HCT116 (cell line): ENCODE measurements at regions not wholly inside any gene's neighbourhood (a gene's known extent, or its start where the extent isn't known, plus 50 kb on each side); places are given as distances from the start of the nearest gene placed in this dataset.

ENCODE experiments used
- ATAC-seq: fragments of 200-7000 bp; cut with Tn5 transposase; 2 replicates; pipeline ENCODE4 v1.9.1; 2020; ENCODE audit warnings: mild to moderate bottlenecking, moderate library complexity
- BruUV-seq: library from RNA; stranded (reverse); fragments of 400-500 nt; replicated peaks from 2 replicates; lab custom pipeline; 2021; lab: Mats Ljungman, UMichigan
- CTCF ChIA-PET: fragments of 300-600 bp; sonication (Branson Sonifier 250); formaldehyde crosslinking; loops from one replicate; lab custom pipeline; 2021; ENCODE audit warnings: antibody characterized with exemption; lab: Charles Lee
- POLR2A ChIA-PET: fragments of 300-600, 350-600 bp; sonication (Branson Sonifier 250); formaldehyde crosslinking; loops from one replicate; lab custom pipeline; 2021; ENCODE audit warnings: antibody characterized with exemption; lab: Charles Lee
- RAD21 ChIA-PET, 2 experiments: fragments of 300-600 bp; sonication (Branson Sonifier 250); formaldehyde crosslinking; loops; one replicate each; lab custom pipeline; 2023; ENCODE audit warnings: low total read pairs in 2 of 2; ENCODE audit not compliant: uncharacterized antibody in 2 of 2, unreplicated experiment in 2 of 2, low non-redundant PET in 1 of 2; lab: Charles Lee
- DNase-seq: peaks from one replicate; pipeline ENCODE4 v3.0.0-alpha.2; 2010; ENCODE audit warnings: low read depth, low spot score
- H2AFZ ChIP-seq: fragments of 200-600 bp; shearing (Covaris generic), sonication (generic); 2 replicates; pipeline ENCODE4 v1.6.1; 2017; ENCODE audit warnings: low read depth, mixed run types, mixed read lengths, antibody characterized with exemption, low read length; ENCODE audit not compliant: poor library complexity, severe bottlenecking
- H3K27ac ChIP-seq: 2 replicates; pipeline ENCODE4 v1.5.1; 2012; ENCODE audit warnings: low read depth, low read length
- H3K27me3 ChIP-seq: fragments of 200-600 bp; sonication (generic); 2 replicates; pipeline ENCODE4 v1.6.1; 2016; ENCODE audit warnings: mixed run types, low read length, mixed read lengths; ENCODE audit not compliant: insufficient read depth
- H3K36me3 ChIP-seq, 2 experiments: fragments of 200-500 bp in 1 of 2; fragments of 200-600 bp in 1 of 2; sonication (Bioruptor generic) in 1 of 2; sonication (generic) in 1 of 2; 2 replicates each; pipeline versions ENCODE4 v1.5.1 to v1.6.1; 2014 to 2016; ENCODE audit warnings: low read length in 2 of 2, inconsistent platforms in 1 of 2, mixed read lengths in 1 of 2, mixed run types in 1 of 2; ENCODE audit not compliant: insufficient read depth in 2 of 2, control insufficient read depth in 1 of 2
- H3K4me1 ChIP-seq, 2 experiments: fragments of 200-600 bp in 1 of 2; sonication (generic) in 1 of 2; 2 replicates each; pipeline versions ENCODE4 v1.5.1 to v1.6.1; 2012 to 2017; ENCODE audit warnings: low read length in 2 of 2, inconsistent platforms in 1 of 2, mild to moderate bottlenecking in 1 of 2, mixed read lengths in 1 of 2, mixed run types in 1 of 2, moderate library complexity in 1 of 2; ENCODE audit not compliant: insufficient read depth in 2 of 2, control insufficient read depth in 1 of 2
- H3K4me2 ChIP-seq: fragments of 200-600 bp; sonication (generic); 2 replicates; pipeline ENCODE4 v1.6.1; 2017; ENCODE audit warnings: mixed run types, low read length, mixed read lengths
- H3K4me3 ChIP-seq, 2 experiments: fragments of 200-600 bp in 1 of 2; sonication (generic) in 1 of 2; replicated peaks in 1 of 2; 2 replicates each; pipeline ENCODE4 v1.5.1; 2011 to 2016; ENCODE audit warnings: low read length in 2 of 2, control low read depth in 1 of 2, low read depth in 1 of 2, mild to moderate bottlenecking in 1 of 2, mixed read lengths in 1 of 2, mixed run types in 1 of 2
- H3K79me2 ChIP-seq: fragments of 200-600 bp; sonication (generic); 2 replicates; pipeline ENCODE4 v1.6.1; 2017; ENCODE audit warnings: mild to moderate bottlenecking, mixed run types, low read length, moderate library complexity, mixed read lengths; ENCODE audit not compliant: insufficient read depth
- H3K9ac ChIP-seq: fragments of 200-600 bp; sonication (generic); 2 replicates; pipeline ENCODE4 v1.6.1; 2016; ENCODE audit warnings: low read length, mixed read lengths
- H3K9me2 ChIP-seq: fragments of 200-600 bp; sonication (generic), shearing (Covaris generic); 2 replicates; pipeline ENCODE4 v1.6.1; 2017; ENCODE audit warnings: mixed run types, mild to moderate bottlenecking, moderate library complexity; ENCODE audit not compliant: insufficient read depth
- H3K9me3 ChIP-seq, 2 experiments: fragments of 200-500 bp in 1 of 2; fragments of 200-600 bp in 1 of 2; sonication (Bioruptor generic) in 1 of 2; sonication (generic) in 1 of 2; 2 replicates each; pipeline ENCODE4 v1.6.1; 2014 to 2017; ENCODE audit warnings: low read length in 2 of 2, mixed read lengths in 2 of 2, inconsistent platforms in 1 of 2, low read depth in 1 of 2, mild to moderate bottlenecking in 1 of 2, mixed run types in 1 of 2, moderate library complexity in 1 of 2; ENCODE audit not compliant: control insufficient read depth in 1 of 2, insufficient read depth in 1 of 2
- H4K20me1 ChIP-seq: fragments of 200-600 bp; sonication (generic), shearing (Covaris generic); 2 replicates; pipeline ENCODE4 v1.6.1; 2017; ENCODE audit warnings: mixed run types, mild to moderate bottlenecking, moderate library complexity; ENCODE audit not compliant: insufficient read depth
- CEBPB ChIP-seq: IDR thresholded peaks from 2 replicates; pipeline ENCODE4 v1.6.1; 2012; ENCODE audit warnings: low read depth
- CTCF ChIP-seq, 3 experiments: fragments of 200-600 bp in 1 of 3; sonication (generic) in 1 of 3; IDR thresholded peaks in 2 of 3; conservative IDR thresholded peaks in 1 of 3; 2 replicates each; pipeline ENCODE4 v1.5.1; 2012 to 2017; ENCODE audit warnings: low read depth in 2 of 3, low read length in 2 of 3, antibody characterized with exemption in 1 of 3, borderline replicate concordance in 1 of 3, control low read depth in 1 of 3, mild to moderate bottlenecking in 1 of 3, mixed read lengths in 1 of 3, mixed run types in 1 of 3, moderate library complexity in 1 of 3; ENCODE audit not compliant: insufficient read depth in 1 of 3
- EGR1 ChIP-seq: IDR thresholded peaks from 2 replicates; pipeline ENCODE4 v1.6.1; 2012; ENCODE audit warnings: low read depth
- EZH2 ChIP-seq: fragments of 200-600 bp; sonication (generic); IDR thresholded peaks from 2 replicates; pipeline ENCODE4 v1.6.1; 2017; ENCODE audit warnings: antibody characterized with exemption, mixed run types
- EZH2phosphoT487 ChIP-seq: fragments of 200-600 bp; IDR thresholded peaks from 2 replicates; pipeline ENCODE4 v1.6.1; 2018; ENCODE audit warnings: antibody characterized with exemption, borderline replicate concordance
- FOSL1 ChIP-seq: IDR thresholded peaks from 2 replicates; pipeline ENCODE4 v1.6.1; 2012; ENCODE audit warnings: low read depth
- JUND ChIP-seq: IDR thresholded peaks from 2 replicates; pipeline ENCODE4 v1.6.1; 2012
- POLR2A ChIP-seq: IDR thresholded peaks from 2 replicates; pipeline ENCODE4 v1.7.0; 2011; ENCODE audit warnings: borderline replicate concordance; ENCODE audit not compliant: insufficient read depth, insufficient read length; ENCODE audit errors: extremely low read depth
- POLR2AphosphoS5 ChIP-seq: IDR thresholded peaks from 2 replicates; pipeline ENCODE4 v1.6.1; 2011; ENCODE audit warnings: mild to moderate bottlenecking, low read depth, low read length, moderate library complexity
- RAD21 ChIP-seq: IDR thresholded peaks from 2 replicates; pipeline ENCODE4 v1.6.1; 2012; ENCODE audit warnings: low read depth, mild to moderate bottlenecking
- SIN3A ChIP-seq: IDR thresholded peaks from 2 replicates; pipeline ENCODE4 v1.6.1; 2012; ENCODE audit warnings: low read depth
- SP1 ChIP-seq: IDR thresholded peaks from 2 replicates; pipeline ENCODE4 v1.6.1; 2012; ENCODE audit warnings: low read depth
- SRF ChIP-seq: IDR thresholded peaks from 2 replicates; pipeline ENCODE4 v1.6.1; 2012; ENCODE audit warnings: low read depth
- TCF7L2 ChIP-seq: IDR thresholded peaks from 2 replicates; pipeline ENCODE4 v1.7.0; 2011; ENCODE audit warnings: borderline replicate concordance, inconsistent platforms; ENCODE audit not compliant: insufficient read depth, insufficient read length; ENCODE audit errors: extremely low read depth
- YY1 ChIP-seq: IDR thresholded peaks from 2 replicates; pipeline ENCODE4 v1.6.1; 2011; ENCODE audit warnings: low read length, low read depth, moderate library complexity, mild to moderate bottlenecking; ENCODE audit not compliant: insufficient replicate concordance; ENCODE audit errors: extremely low read depth
- intact Hi-C: fragments of 100-400 bp; cut with micrococcal nuclease; formaldehyde crosslinking; loops from 2 replicates; pipeline ENCODE4 v1.10.0; 2022
- TF ChIP-seq, protein P1 (sequence below): IDR thresholded peaks from 2 replicates; pipeline ENCODE4 v1.6.1; 2012
- TF ChIP-seq, protein P2 (sequence below): IDR thresholded peaks from 2 replicates; pipeline ENCODE4 v1.6.1; 2011; ENCODE audit warnings: mild to moderate bottlenecking, low read length, moderate library complexity; ENCODE audit not compliant: insufficient replicate concordance; ENCODE audit errors: extremely low read depth
- TF ChIP-seq, protein P3 (sequence below): IDR thresholded peaks from 2 replicates; pipeline ENCODE4 v1.6.1; 2012

- Histone ChIP-seq H3K36me3 (no peaks in the 10 kb centered on the region), H3K4me2 (no peak overlapping the region), H3K4me3 (no peak overlapping the region), H4K20me1 (no peaks in the 10 kb centered on the region), H3K79me2 (no peaks in the 10 kb centered on the region), H2AFZ (no peak overlapping the region), H3K9me2 (no peaks in the 10 kb centered on the region), H3K27ac (no peak overlapping the region), H3K9ac (no peak overlapping the region), H3K9me3 (no peaks in the 10 kb centered on the region), H3K4me1 (no peaks in the 10 kb centered on the region), H3K27me3 (no peaks in the 10 kb centered on the region)
- no TSS peak for BruUV-seq
- ChIA-PET CTCF (no interaction called here), POLR2A (no interaction called here), RAD21 (no interaction called here)
- ATAC-seq: no peak
- DNase-seq: no peak
- intact Hi-C loops: no loop called here
- TF ChIP-seq JUND (no peak), YY1 (no peak), EZH2 (no peak), RAD21 (no peak)
- TF ChIP-seq, protein P1, sequence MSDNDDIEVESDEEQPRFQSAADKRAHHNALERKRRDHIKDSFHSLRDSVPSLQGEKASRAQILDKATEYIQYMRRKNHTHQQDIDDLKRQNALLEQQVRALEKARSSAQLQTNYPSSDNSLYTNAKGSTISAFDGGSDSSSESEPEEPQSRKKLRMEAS: no peak
These were observed 128.2 kb upstream of the TBCA start for GRCh38 chr5:77904362-77904761.

GRCh38 chr5:77900691-77901090 is 124.6 kb upstream of the TBCA start:
- Histone ChIP-seq H2AFZ (no peak overlapping the region), H3K9ac (no peak overlapping the region), H3K9me2 (no peaks in the 10 kb centered on the region), H3K27me3 (no peaks in the 10 kb centered on the region), H3K4me2 (no peak overlapping the region), H3K4me1 (no peaks in the 10 kb centered on the region), H3K9me3 (no peaks in the 10 kb centered on the region), H3K79me2 (no peaks in the 10 kb centered on the region), H3K27ac (no peak overlapping the region), H3K4me3 (no peak overlapping the region), H4K20me1 (no peaks in the 10 kb centered on the region), H3K36me3 (no peaks in the 10 kb centered on the region)
- ChIA-PET POLR2A (no interaction called here), CTCF (no interaction called here), RAD21 (no interaction called here)
- no TSS peak for BruUV-seq
- ATAC-seq (no peak), DNase-seq (no peak)
- intact Hi-C loops: no loop called here
- TF ChIP-seq CTCF (IDR thresholded peaks at IDR 0.05 in 2 of 3, conservative IDR thresholded peaks at IDR 0.05 in 1 of 3; ENCODE audit: borderline replicate concordance in 1 of 3, insufficient read depth in 1 of 3, low read depth in 2 of 3, low read length in 2 of 3) (no peak), EZH2phosphoT487 (no peak), SIN3A (no peak), SP1 (no peak), FOSL1 (no peak), POLR2AphosphoS5 (no peak), EGR1 (no peak), RAD21 (no peak), TCF7L2 (no peak), SRF (no peak), JUND (no peak), POLR2A (no peak), CEBPB (no peak)
- TF ChIP-seq, protein P2, sequence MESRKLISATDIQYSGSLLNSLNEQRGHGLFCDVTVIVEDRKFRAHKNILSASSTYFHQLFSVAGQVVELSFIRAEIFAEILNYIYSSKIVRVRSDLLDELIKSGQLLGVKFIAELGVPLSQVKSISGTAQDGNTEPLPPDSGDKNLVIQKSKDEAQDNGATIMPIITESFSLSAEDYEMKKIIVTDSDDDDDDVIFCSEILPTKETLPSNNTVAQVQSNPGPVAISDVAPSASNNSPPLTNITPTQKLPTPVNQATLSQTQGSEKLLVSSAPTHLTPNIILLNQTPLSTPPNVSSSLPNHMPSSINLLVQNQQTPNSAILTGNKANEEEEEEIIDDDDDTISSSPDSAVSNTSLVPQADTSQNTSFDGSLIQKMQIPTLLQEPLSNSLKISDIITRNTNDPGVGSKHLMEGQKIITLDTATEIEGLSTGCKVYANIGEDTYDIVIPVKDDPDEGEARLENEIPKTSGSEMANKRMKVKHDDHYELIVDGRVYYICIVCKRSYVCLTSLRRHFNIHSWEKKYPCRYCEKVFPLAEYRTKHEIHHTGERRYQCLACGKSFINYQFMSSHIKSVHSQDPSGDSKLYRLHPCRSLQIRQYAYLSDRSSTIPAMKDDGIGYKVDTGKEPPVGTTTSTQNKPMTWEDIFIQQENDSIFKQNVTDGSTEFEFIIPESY: no peak
- TF ChIP-seq, protein P3, sequence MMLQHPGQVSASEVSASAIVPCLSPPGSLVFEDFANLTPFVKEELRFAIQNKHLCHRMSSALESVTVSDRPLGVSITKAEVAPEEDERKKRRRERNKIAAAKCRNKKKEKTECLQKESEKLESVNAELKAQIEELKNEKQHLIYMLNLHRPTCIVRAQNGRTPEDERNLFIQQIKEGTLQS: no peak
- TF ChIP-seq, protein P1: no peak
